HUES64 (cell line): ENCODE measurements at regions not wholly inside any gene's neighbourhood (a gene's known extent, or its start where the extent isn't known, plus 50 kb on each side); places are given as distances from the start of the nearest gene placed in this dataset.

Source experiments
- H3K27ac ChIP-seq: 2 replicates; pipeline ENCODE4 v1.7.0; 2013; ENCODE audit warnings: low read depth, low read length, inconsistent platforms
- H3K27me3 ChIP-seq: 2 replicates; pipeline ENCODE4 v1.6.1; 2013; ENCODE audit warnings: mild to moderate bottlenecking, low read length; ENCODE audit not compliant: insufficient read depth
- H3K36me3 ChIP-seq: 2 replicates; pipeline ENCODE4 v1.6.1; 2013; ENCODE audit warnings: mild to moderate bottlenecking, low read length; ENCODE audit not compliant: insufficient read depth
- H3K4me1 ChIP-seq: 2 replicates; pipeline ENCODE4 v1.6.1; 2013; ENCODE audit warnings: mild to moderate bottlenecking, low read length, moderate library complexity; ENCODE audit not compliant: insufficient read depth
- H3K4me3 ChIP-seq: 2 replicates; pipeline ENCODE4 v1.5.1; 2013; ENCODE audit warnings: mild to moderate bottlenecking, low read length, moderate library complexity
- H3K9ac ChIP-seq: 2 replicates; pipeline ENCODE4 v1.6.1; 2013; ENCODE audit warnings: mild to moderate bottlenecking, low read depth, low read length
- H3K9me3 ChIP-seq: 2 replicates; pipeline ENCODE4 v1.6.1; 2013; ENCODE audit warnings: low read depth, low read length; ENCODE audit not compliant: insufficient read depth
- WGBS: fragments of 150-250, 120-280 bp; methylation state at CpG from one replicate; pipeline ENCODE4 v1.1.7; 2013; ENCODE audit warnings: missing lambda C conversion rate; 5-methylcytosine and 5-hydroxymethylcytosine counted together

GRCh38 chr22:48436201-48436931 lies 1391.3 kb downstream of the BRD1 start:
- WGBS, result 92% methylated on average over 16 of the region's 17 CpGs
- H3K27ac ChIP-seq, result no peak overlapping the region
- H3K36me3 ChIP-seq, result no peaks in the 10 kb centered on the region
- no peaks in the 10 kb centered on the region for H3K4me1 ChIP-seq
- H3K27me3 ChIP-seq, result no peaks in the 10 kb centered on the region
- H3K4me3 ChIP-seq, result no peak overlapping the region
- H3K9me3 ChIP-seq, result no peaks in the 10 kb centered on the region
- no peak overlapping the region for H3K9ac ChIP-seq

- no peak overlapping the region for H3K9ac ChIP-seq
- no peaks in the 10 kb centered on the region for H3K27me3 ChIP-seq
- H3K36me3 ChIP-seq, result no peaks in the 10 kb centered on the region
- H3K9me3 ChIP-seq, result no peaks in the 10 kb centered on the region
- no peak overlapping the region for H3K4me3 ChIP-seq
- no peak overlapping the region for H3K27ac ChIP-seq
- H3K4me1 ChIP-seq, result no peaks in the 10 kb centered on the region
- 96% methylated on average over 5 of the region's 5 CpGs for WGBS
These were observed 1392.8 kb downstream of the BRD1 start for GRCh38 chr22:48434868-48435250.

- Histone ChIP-seq H3K27ac (no peak overlapping the region), H3K4me3 (no peak overlapping the region), H3K27me3 (no peaks in the 10 kb centered on the region), H3K9ac (no peak overlapping the region), H3K36me3 (no peaks in the 10 kb centered on the region), H3K4me1 (no peaks in the 10 kb centered on the region), H3K9me3 (no peaks in the 10 kb centered on the region)
- 87% methylated on average over 16 of the region's 16 CpGs for WGBS
These were observed 1393.4 kb downstream of the BRD1 start for GRCh38 chr22:48434156-48434867.

- Histone ChIP-seq H3K9ac (no peak overlapping the region), H3K27me3 (no peaks in the 10 kb centered on the region), H3K27ac (no peak overlapping the region), H3K4me3 (no peak overlapping the region), H3K36me3 (no peaks in the 10 kb centered on the region), H3K4me1 (peaks cover 6% of the 10 kb centered on the region; the same call in 1 of the 2 replicates), H3K9me3 (no peaks in the 10 kb centered on the region)
- 97% methylated on average over 11 of the region's 11 CpGs for WGBS
These were observed 1394.0 kb downstream of the BRD1 start for GRCh38 chr22:48433647-48434046.

- 90% methylated on average over 13 of the region's 15 CpGs for WGBS
- H3K27me3 ChIP-seq, result no peaks in the 10 kb centered on the region
- no peaks in the 10 kb centered on the region for H3K9me3 ChIP-seq
- peaks cover 8% of the 10 kb centered on the region; the same call in 1 of the 2 replicates for H3K4me1 ChIP-seq
- H3K9ac ChIP-seq, result no peak overlapping the region
- no peak overlapping the region for H3K27ac ChIP-seq
- H3K4me3 ChIP-seq, result no peak overlapping the region
- H3K36me3 ChIP-seq, result no peaks in the 10 kb centered on the region
These were observed 1394.7 kb downstream of the BRD1 start for GRCh38 chr22:48432781-48433518.

GRCh38 chr22:48431536-48432315 lies 1395.9 kb downstream of the BRD1 start:
- Histone ChIP-seq H3K4me1 (peaks cover 8% of the 10 kb centered on the region; the same call in 1 of the 2 replicates), H3K36me3 (no peaks in the 10 kb centered on the region), H3K9ac (no peak overlapping the region), H3K9me3 (no peaks in the 10 kb centered on the region), H3K4me3 (no peak overlapping the region), H3K27me3 (no peaks in the 10 kb centered on the region), H3K27ac (no peak overlapping the region)
- 95% methylated on average over 20 of the region's 20 CpGs for WGBS

- Histone ChIP-seq H3K36me3 (no peaks in the 10 kb centered on the region), H3K9me3 (no peaks in the 10 kb centered on the region), H3K4me1 (peaks cover 8% of the 10 kb centered on the region; the same call in 1 of the 2 replicates), H3K4me3 (no peak overlapping the region), H3K27me3 (no peaks in the 10 kb centered on the region), H3K9ac (no peak overlapping the region), H3K27ac (no peak overlapping the region)
- WGBS, result 96% methylated on average over 10 of the region's 10 CpGs
These were observed 1396.7 kb downstream of the BRD1 start for GRCh38 chr22:48431014-48431413.

GRCh38 chr22:48429446-48430020 lies 1398.1 kb downstream of the BRD1 start:
- Histone ChIP-seq H3K9me3 (no peaks in the 10 kb centered on the region), H3K27ac (no peak overlapping the region), H3K36me3 (no peaks in the 10 kb centered on the region), H3K4me3 (no peak overlapping the region), H3K9ac (no peak overlapping the region), H3K4me1 (peaks cover 8% of the 10 kb centered on the region; the same call in 1 of the 2 replicates), H3K27me3 (no peaks in the 10 kb centered on the region)
- WGBS, result 92% methylated on average over 12 of the region's 12 CpGs

GRCh38 chr22:48428631-48429371 lies 1398.9 kb downstream of the BRD1 start:
- H3K27me3 ChIP-seq, result no peaks in the 10 kb centered on the region
- 85% methylated on average over 18 of the region's 18 CpGs for WGBS
- H3K9me3 ChIP-seq, result no peaks in the 10 kb centered on the region
- H3K27ac ChIP-seq, result no peak overlapping the region
- H3K36me3 ChIP-seq, result no peaks in the 10 kb centered on the region
- peaks cover 8% of the 10 kb centered on the region; the same call in 1 of the 2 replicates for H3K4me1 ChIP-seq
- no peak overlapping the region for H3K4me3 ChIP-seq
- H3K9ac ChIP-seq, result no peak overlapping the region

GRCh38 chr22:48427731-48428211 lies 1399.9 kb downstream of the BRD1 start:
- no peak overlapping the region for H3K27ac ChIP-seq
- no peak overlapping the region for H3K9ac ChIP-seq
- H3K36me3 ChIP-seq, result no peaks in the 10 kb centered on the region
- H3K27me3 ChIP-seq, result no peaks in the 10 kb centered on the region
- H3K4me3 ChIP-seq, result no peak overlapping the region
- peaks cover 8% of the 10 kb centered on the region; the same call in 1 of the 2 replicates for H3K4me1 ChIP-seq
- WGBS, result 95% methylated on average over 15 of the region's 15 CpGs
- H3K9me3 ChIP-seq, result no peaks in the 10 kb centered on the region
